Fibroblast of pulmonary artery (primary cell): ENCODE measurements at regions not wholly inside any gene's neighbourhood (a gene's known extent, or its start where the extent isn't known, plus 50 kb on each side); places are given as distances from the start of the nearest gene placed in this dataset.
A peak's percentile ranks its signal among the peaks of the same experiment; 100 is the strongest.

Experiments used
- DNase-seq: peaks from one replicate; pipeline ENCODE4 v3.0.0-alpha.2; 2010; ENCODE audit warnings: low read depth
- H3K4me3 ChIP-seq: replicated peaks from 2 replicates; pipeline ENCODE4 v1.5.1; 2011; ENCODE audit warnings: low read depth, mild to moderate bottlenecking, control low read depth, low read length, moderate library complexity
- CTCF ChIP-seq: IDR thresholded peaks from 2 replicates; pipeline ENCODE4 v1.5.1; 2011; ENCODE audit warnings: mild to moderate bottlenecking, control low read depth, low read length, inconsistent platforms; ENCODE audit errors: missing control alignments

- no peak for TF ChIP-seq CTCF
- DNase-seq = no peak
- H3K4me3 ChIP-seq = no peak overlapping the region
These were observed 244.1 kb upstream of the MYT1L start for GRCh38 chr2:2575181-2575577.

- DNase-seq = no peak
- H3K4me3 ChIP-seq = no peak overlapping the region
- no peak for TF ChIP-seq CTCF
These were observed 243.5 kb upstream of the MYT1L start for GRCh38 chr2:2574401-2575180.

DNA sequence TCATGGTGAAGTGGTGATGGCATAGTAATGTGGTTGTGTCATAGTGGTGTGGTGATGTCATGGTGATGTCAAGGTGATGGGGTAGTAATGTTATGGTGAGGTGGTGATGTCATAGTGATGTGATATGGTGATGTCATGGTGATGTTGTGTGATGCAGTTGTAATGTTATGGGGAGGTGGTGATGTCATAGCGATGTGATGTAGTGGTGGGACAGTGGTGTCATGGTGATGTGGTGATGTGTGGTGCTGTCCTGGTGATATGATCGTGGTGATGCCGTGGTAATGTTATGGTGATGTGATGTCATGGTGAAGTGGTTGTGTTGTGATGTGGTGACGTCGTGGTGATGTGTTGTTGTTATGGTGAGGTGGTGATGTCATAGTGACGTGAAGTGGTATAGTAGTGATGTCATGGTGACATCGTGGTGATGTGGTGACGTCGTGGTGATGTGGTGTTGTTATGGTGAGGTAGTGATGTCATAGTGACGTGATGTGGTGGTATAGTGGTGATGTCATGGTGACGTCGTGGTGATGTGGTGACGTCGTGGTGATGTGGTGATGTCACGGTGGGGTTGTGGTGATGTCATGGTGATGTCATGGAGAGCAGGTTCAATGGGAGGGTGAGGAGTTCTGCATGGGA, 242.7 kb upstream of the MYT1L start:
- peak; percentile 2 for DNase-seq
- TF ChIP-seq CTCF = no peak
- no peak overlapping the region for H3K4me3 ChIP-seq

DNA sequence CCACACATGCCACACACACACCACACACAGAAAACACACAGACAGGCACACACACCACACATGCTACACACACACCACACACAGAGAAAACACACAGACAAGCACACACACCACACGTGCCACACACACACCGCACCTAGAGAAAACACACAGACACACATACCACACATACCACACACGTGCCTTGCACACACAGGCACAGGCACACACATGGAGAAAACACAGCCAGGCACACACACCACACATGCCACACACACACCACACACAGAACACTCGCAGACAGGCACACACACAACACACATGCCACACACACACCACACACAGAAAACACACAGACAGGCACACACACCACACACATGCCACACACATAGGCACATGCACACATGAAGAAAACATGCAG, 242.1 kb upstream of the MYT1L start:
- H3K4me3 ChIP-seq = no peak overlapping the region
- no peak for TF ChIP-seq CTCF
- DNase-seq = no peak

DNA sequence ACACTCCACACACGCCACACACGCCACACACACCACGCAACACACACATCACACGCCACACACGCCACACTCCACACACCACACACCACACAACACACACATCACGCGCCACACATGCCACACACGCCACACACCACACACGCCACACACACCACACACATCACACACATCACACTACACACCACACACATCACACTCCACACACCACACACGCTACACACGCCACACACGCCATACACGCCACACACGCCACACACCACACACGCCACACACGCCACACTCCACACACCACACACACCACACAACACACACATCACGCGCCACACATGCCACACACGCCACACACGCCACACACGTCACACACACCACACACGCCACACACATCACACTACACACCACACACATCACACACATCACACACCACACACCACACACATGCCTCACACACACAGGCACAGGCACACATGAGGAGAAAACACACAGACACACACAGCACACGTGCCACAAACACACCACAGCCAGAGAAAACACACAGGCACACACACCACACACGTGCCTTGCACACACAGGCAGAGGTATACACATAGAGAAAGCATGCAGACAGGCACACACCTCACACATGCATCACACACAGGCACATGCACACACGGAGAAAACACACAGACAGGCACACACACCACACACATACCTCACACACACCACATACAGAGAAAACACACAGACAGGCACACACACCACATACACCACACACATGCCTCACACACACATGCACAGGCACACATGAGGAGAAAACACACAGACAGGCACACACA, 241.5 kb upstream of the MYT1L start:
- H3K4me3 ChIP-seq = no peak overlapping the region
- no peak for DNase-seq
- TF ChIP-seq CTCF = no peak

- DNase-seq = no peak
- no peak for TF ChIP-seq CTCF
- no peak overlapping the region for H3K4me3 ChIP-seq
These were observed 240.5 kb upstream of the MYT1L start for GRCh38 chr2:2571301-2572150.
